Mesendoderm (in vitro differentiated cells): ENCODE measurements at regions not wholly inside any gene's neighbourhood (a gene's known extent, or its start where the extent isn't known, plus 50 kb on each side); places are given as distances from the start of the nearest gene placed in this dataset.

ENCODE experiments used
- DNase-seq: peaks from one replicate; pipeline ENCODE4 v3.0.0; 2013
- H2AK5ac ChIP-seq: 2 replicates; pipeline ENCODE4 v1.6.1; 2013; ENCODE audit warnings: low read length, inconsistent platforms
- H2BK120ac ChIP-seq: 2 replicates; pipeline ENCODE4 v1.6.1; 2013; ENCODE audit warnings: low read depth, mild to moderate bottlenecking, low read length, moderate library complexity, mixed read lengths
- H2BK15ac ChIP-seq: replicated peaks from 2 replicates; pipeline ENCODE4 v1.6.1; 2013; ENCODE audit warnings: low read depth, mild to moderate bottlenecking, moderate library complexity
- H2BK5ac ChIP-seq: 2 replicates; pipeline ENCODE4 v1.6.1; 2013; ENCODE audit warnings: low read length, inconsistent platforms
- H3K18ac ChIP-seq: 2 replicates; pipeline ENCODE4 v1.6.1; 2013; ENCODE audit warnings: mild to moderate bottlenecking, low read length, mixed read lengths
- H3K23ac ChIP-seq: one replicate; pipeline ENCODE4 v1.6.1; 2013; ENCODE audit warnings: low read length
- H3K27ac ChIP-seq: 2 replicates; pipeline ENCODE4 v1.5.1; 2013; ENCODE audit warnings: low read depth, mild to moderate bottlenecking, inconsistent platforms, low read length, moderate library complexity
- H3K27me3 ChIP-seq: 2 replicates; pipeline ENCODE4 v1.6.1; 2013; ENCODE audit warnings: low read length, control low read depth, mild to moderate bottlenecking, inconsistent platforms; ENCODE audit not compliant: insufficient read depth, poor library complexity
- H3K36me3 ChIP-seq: 2 replicates; pipeline ENCODE4 v1.6.1; 2013; ENCODE audit warnings: low read length, inconsistent platforms; ENCODE audit not compliant: control insufficient read depth, insufficient read depth
- H3K4ac ChIP-seq: one replicate; pipeline ENCODE4 v1.6.1; 2013; ENCODE audit warnings: low read depth, mild to moderate bottlenecking, low read length, moderate library complexity
- H3K4me1 ChIP-seq: 2 replicates; pipeline ENCODE4 v1.6.1; 2013; ENCODE audit warnings: low read depth, low read length, inconsistent platforms; ENCODE audit not compliant: control insufficient read depth
- H3K4me2 ChIP-seq: 2 replicates; pipeline ENCODE4 v1.6.1; 2013; ENCODE audit warnings: low read length
- H3K4me3 ChIP-seq: 2 replicates; pipeline ENCODE4 v1.5.1; 2013; ENCODE audit warnings: mild to moderate bottlenecking, low read length
- H3K56ac ChIP-seq: one replicate; pipeline ENCODE4 v1.6.1; 2013; ENCODE audit warnings: low read length
- H3K79me1 ChIP-seq: 2 replicates; pipeline ENCODE4 v1.6.1; 2013; ENCODE audit warnings: low read length, inconsistent platforms
- H3K79me2 ChIP-seq: 2 replicates; pipeline ENCODE4 v1.6.1; 2013; ENCODE audit warnings: mild to moderate bottlenecking, low read length; ENCODE audit not compliant: control insufficient read depth, insufficient read depth
- H3K9ac ChIP-seq: 2 replicates; pipeline ENCODE4 v1.6.1; 2013; ENCODE audit warnings: low read length, inconsistent platforms
- H4K5ac ChIP-seq: one replicate; pipeline ENCODE4 v1.6.1; 2013; ENCODE audit warnings: low read length
- H4K8ac ChIP-seq: one replicate; pipeline ENCODE4 v1.6.1; 2013; ENCODE audit warnings: low read depth, mild to moderate bottlenecking, control low read depth, low read length, moderate library complexity
- WGBS: extraction: QIAGEN DNeasy Blood & Tissue Kit; methylation state at CpG from one replicate; pipeline ENCODE4 v1.1.7; 2013; ENCODE audit warnings: low lambda C conversion rate, missing lambda C conversion rate; ENCODE audit not compliant: insufficient coverage; ENCODE audit errors: extremely low coverage; 5-methylcytosine and 5-hydroxymethylcytosine counted together

DNA sequence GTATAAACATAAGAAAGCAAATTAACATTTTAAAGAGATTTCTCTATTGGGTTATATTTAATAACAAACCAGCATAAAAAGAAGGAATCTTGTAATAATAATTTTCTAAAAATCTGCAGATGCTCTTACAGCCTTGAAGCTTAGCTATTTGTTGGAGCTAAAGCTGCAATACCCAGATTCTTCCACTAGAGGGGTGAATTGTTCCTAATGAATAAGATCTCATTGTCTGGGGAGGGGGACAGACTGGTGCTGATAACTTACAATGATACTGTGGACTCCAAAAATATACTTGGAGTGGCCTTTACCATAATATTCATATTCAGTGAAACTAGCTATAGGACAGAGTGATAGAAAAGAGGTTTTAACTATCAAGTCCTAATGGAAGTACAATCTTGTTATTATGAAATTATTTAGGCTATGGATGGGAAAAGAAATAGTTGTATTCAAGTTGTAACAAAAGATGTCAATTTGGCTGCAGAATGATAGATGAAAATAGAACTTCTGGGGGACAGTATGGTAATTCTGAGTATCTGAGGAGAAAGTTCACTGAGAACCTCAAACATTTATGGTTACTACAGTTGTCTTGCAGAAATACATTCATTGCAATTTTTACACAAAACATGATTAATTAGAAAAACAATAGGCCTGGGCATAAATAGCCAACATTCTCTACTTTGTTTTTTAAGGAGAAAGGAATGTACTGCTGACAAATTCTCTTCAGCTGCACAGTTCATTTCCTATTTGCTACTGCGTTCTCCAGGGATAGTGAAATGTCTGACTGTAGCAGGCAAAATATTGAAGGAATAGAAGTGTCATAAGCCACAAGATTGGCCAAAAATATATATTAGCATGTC is 443.3 kb downstream of the GBA3 start:
- H3K4me2 ChIP-seq: no peak overlapping the region
- H2BK120ac ChIP-seq: no peak overlapping the region
- H3K27ac ChIP-seq: no peak overlapping the region
- H4K8ac ChIP-seq: no peak overlapping the region
- no peaks in the 10 kb centered on the region for H3K27me3 ChIP-seq
- peak; percentile 81 for DNase-seq
- no CpG with 5 or more reads among the region's 1 CpG for WGBS
- H2AK5ac ChIP-seq: no peak overlapping the region
- H2BK5ac ChIP-seq: no peak overlapping the region
- H4K5ac ChIP-seq: no peak overlapping the region
- no peaks in the 10 kb centered on the region for H3K79me2 ChIP-seq
- H3K56ac ChIP-seq: no peak overlapping the region
- H3K36me3 ChIP-seq: no peaks in the 10 kb centered on the region
- no peak overlapping the region for H3K4ac ChIP-seq
- H3K4me1 ChIP-seq: no peaks in the 10 kb centered on the region
- no peaks in the 10 kb centered on the region for H3K79me1 ChIP-seq
- no peak overlapping the region for H3K18ac ChIP-seq
- H3K9ac ChIP-seq: no peak overlapping the region
- H2BK15ac ChIP-seq: no peak overlapping the region
- no peak overlapping the region for H3K23ac ChIP-seq
- H3K4me3 ChIP-seq: no peak overlapping the region

DNA sequence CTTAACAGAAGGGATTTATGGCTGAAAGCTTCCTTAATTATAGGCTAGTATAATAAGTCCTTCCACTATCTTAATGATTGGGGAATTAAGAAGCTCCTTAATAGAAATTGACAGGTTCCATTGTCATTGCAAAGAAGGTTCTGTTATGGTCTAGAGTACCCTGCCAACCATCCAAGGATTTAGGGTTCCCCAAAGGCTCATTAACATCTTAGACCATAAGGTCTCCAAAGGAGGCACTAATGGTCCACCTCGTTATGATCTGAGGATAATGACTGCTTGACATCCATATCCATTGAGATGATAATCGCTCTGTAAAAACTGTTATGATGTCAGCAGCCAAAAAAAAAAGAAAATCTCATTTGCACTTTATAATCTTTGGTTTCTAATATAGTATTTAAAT is 441.6 kb downstream of the GBA3 start:
- Histone ChIP-seq H3K4me3 (no peak overlapping the region), H3K23ac (no peak overlapping the region), H3K4me1 (no peaks in the 10 kb centered on the region), H2BK5ac (no peak overlapping the region), H3K27me3 (no peaks in the 10 kb centered on the region), H3K4me2 (no peak overlapping the region), H3K36me3 (no peaks in the 10 kb centered on the region), H3K4ac (no peak overlapping the region), H3K79me2 (no peaks in the 10 kb centered on the region), H3K56ac (no peak overlapping the region), H3K9ac (no peak overlapping the region), H4K5ac (no peak overlapping the region), H4K8ac (no peak overlapping the region), H3K79me1 (no peaks in the 10 kb centered on the region), H3K18ac (no peak overlapping the region), H3K27ac (no peak overlapping the region), H2AK5ac (no peak overlapping the region), H2BK120ac (no peak overlapping the region), H2BK15ac (no peak overlapping the region)
- WGBS: no CpG with 5 or more reads among the region's 2 CpGs
- no peak for DNase-seq

DNA sequence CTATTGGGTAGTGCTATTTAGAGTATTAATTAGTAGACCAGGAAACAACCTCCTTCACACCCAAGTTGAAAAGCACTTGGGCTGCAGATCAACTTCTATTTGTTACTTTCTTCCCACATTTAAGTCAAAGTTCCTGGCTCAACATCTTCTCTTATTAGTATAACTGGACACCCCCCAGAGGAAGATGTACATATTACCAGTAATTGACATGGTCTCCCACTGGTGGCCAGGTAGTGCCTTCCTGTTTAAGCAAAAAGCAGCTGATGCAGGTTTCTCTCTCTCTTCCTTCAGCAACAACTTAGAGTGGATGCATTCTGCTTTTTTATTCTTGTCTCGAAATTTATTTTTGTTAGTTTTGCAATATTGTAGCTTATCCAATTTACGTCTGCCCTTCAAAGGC is 438.1 kb downstream of the GBA3 start:
- Histone ChIP-seq H2AK5ac (no peak overlapping the region), H3K4me2 (no peak overlapping the region), H2BK15ac (no peak overlapping the region), H4K5ac (no peak overlapping the region), H3K27ac (no peak overlapping the region), H3K56ac (no peak overlapping the region), H3K36me3 (no peaks in the 10 kb centered on the region), H3K79me2 (no peaks in the 10 kb centered on the region), H3K18ac (no peak overlapping the region), H3K4ac (no peak overlapping the region), H3K4me1 (no peaks in the 10 kb centered on the region), H3K27me3 (no peaks in the 10 kb centered on the region), H3K9ac (no peak overlapping the region), H4K8ac (no peak overlapping the region), H3K4me3 (no peak overlapping the region), H3K23ac (no peak overlapping the region), H2BK120ac (no peak overlapping the region), H2BK5ac (no peak overlapping the region), H3K79me1 (no peaks in the 10 kb centered on the region)
- WGBS: no CpG with 5 or more reads among the region's 2 CpGs
- DNase-seq: no peak

DNA sequence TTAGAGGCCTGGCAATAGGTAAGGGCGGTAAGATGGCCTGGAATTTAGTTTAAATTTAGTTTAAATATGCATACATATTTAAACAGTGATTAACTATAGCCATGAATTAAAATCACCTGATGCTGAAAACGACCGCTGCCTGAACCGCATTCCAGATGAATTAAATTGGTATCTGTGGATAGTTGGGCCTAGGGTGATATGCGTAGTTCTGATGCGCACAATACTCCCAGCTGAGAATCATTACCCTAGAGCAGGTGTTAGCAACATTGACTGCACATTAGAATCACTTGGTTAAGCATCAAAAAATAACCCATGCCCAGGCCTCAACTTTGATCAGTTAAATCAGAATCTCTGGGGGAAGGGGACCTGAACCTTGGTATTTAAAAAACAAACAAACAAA is 432.4 kb downstream of the GBA3 start:
- Histone ChIP-seq H2AK5ac (no peak overlapping the region), H3K4ac (no peak overlapping the region), H4K8ac (no peak overlapping the region), H3K27ac (no peak overlapping the region), H3K23ac (no peak overlapping the region), H3K56ac (no peak overlapping the region), H3K36me3 (no peaks in the 10 kb centered on the region), H2BK120ac (no peak overlapping the region), H4K5ac (no peak overlapping the region), H3K27me3 (no peaks in the 10 kb centered on the region), H2BK15ac (no peak overlapping the region), H2BK5ac (no peak overlapping the region), H3K4me2 (no peak overlapping the region), H3K4me1 (no peaks in the 10 kb centered on the region), H3K18ac (no peak overlapping the region), H3K4me3 (no peak overlapping the region), H3K79me1 (no peaks in the 10 kb centered on the region), H3K79me2 (no peaks in the 10 kb centered on the region), H3K9ac (no peak overlapping the region)
- no peak for DNase-seq
- no CpG with 5 or more reads among the region's 6 CpGs for WGBS

DNA sequence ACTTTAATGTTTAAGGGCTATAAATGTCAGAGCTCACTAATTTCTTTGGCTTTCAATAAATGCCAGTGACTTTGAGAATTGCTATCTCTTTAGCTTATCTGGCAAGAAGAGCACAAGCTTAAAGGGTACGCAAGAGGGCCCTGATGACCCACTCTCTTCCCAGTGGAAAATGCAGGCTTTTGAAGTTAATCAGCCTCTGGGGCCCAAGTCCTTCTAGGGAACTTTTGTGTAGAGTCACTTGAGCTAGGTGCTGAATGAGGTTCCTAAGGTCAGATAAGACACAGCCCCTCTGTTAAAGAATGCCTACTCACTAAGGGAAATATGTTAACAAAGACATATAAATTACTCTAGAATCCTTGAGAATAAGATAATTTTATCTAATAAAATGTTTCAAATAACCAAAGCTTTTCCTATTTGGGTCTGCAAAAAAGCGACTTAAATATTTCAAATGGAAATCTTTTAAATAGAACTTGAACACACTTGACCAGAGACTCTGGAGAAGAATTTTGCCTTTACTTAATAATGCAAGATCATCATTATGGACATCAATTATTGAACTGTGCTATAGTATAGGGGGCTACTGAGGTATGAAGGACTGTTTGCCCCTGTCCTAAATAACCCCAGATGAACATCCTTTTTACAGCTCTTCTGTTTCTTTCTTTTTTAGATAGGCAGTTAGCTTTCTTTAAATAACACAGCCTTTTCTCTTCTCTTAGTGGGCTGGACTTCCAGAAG is 430.1 kb downstream of the GBA3 start:
- no CpG with 5 or more reads among the region's 2 CpGs for WGBS

More for the DNA sequence above, 430.1 kb downstream of the GBA3 start:
- no peak overlapping the region for H2BK5ac ChIP-seq
- peak; percentile 60 for DNase-seq
- H3K36me3 ChIP-seq: no peaks in the 10 kb centered on the region
- H4K5ac ChIP-seq: no peak overlapping the region
- no peak overlapping the region for H3K4me3 ChIP-seq
- no peak overlapping the region for H2BK120ac ChIP-seq
- H3K4me1 ChIP-seq: no peaks in the 10 kb centered on the region
- H3K18ac ChIP-seq: no peak overlapping the region
- H3K79me1 ChIP-seq: no peaks in the 10 kb centered on the region
- H3K56ac ChIP-seq: no peak overlapping the region
- no peak overlapping the region for H3K27ac ChIP-seq
- H3K23ac ChIP-seq: no peak overlapping the region
- no peak overlapping the region for H3K4ac ChIP-seq
- no peak overlapping the region for H4K8ac ChIP-seq
- no peak overlapping the region for H2BK15ac ChIP-seq
- H3K4me2 ChIP-seq: no peak overlapping the region
- no peaks in the 10 kb centered on the region for H3K79me2 ChIP-seq
- no peak overlapping the region for H2AK5ac ChIP-seq
- H3K9ac ChIP-seq: no peak overlapping the region
- H3K27me3 ChIP-seq: no peaks in the 10 kb centered on the region
